C4-2B (cell line): ENCODE measurements at regions not wholly inside any gene's neighbourhood (a gene's known extent, or its start where the extent isn't known, plus 50 kb on each side); places are given as distances from the start of the nearest gene placed in this dataset.

Source experiments
- CTCF ChIP-seq: fragments of 450-650 bp; conservative IDR thresholded peaks from 2 replicates; pipeline ENCODE4 v1.5.1; 2017; ENCODE audit warnings: mild to moderate bottlenecking
- ZFX ChIP-seq: fragments of 450-650 bp; IDR thresholded peaks from 2 replicates; pipeline ENCODE4 v1.6.1; 2017

DNA sequence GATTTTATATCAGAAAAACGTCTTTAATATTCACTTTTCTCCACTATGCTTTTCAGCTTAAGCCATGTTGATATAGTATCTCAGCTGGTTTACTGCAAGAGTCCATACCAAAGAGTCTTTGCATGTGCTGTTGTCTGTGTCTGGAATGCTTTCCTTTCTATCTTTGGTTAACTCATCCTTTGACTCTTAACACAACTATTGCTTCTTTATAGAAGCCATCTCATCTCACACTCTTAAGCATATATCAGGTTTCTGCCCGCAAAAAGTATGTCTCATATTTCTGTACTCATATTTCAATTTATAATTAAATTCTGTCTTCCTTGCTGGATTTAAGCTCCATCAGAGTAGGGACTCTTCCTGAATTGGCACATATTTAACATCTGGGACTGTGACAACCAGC, 220.9 kb upstream of the KCNK2 start:
- TF ChIP-seq CTCF: no peak
- TF ChIP-seq ZFX: no peak
